NB4 (cell line): ENCODE measurements at regions not wholly inside any gene's neighbourhood (a gene's known extent, or its start where the extent isn't known, plus 50 kb on each side); places are given as distances from the start of the nearest gene placed in this dataset.

Source experiments
- DNase-seq: peaks from one replicate; pipeline ENCODE4 v3.0.0; 2010; ENCODE audit warnings: low read depth
- H3K4me3 ChIP-seq: one replicate; pipeline ENCODE4 v1.5.1; 2011; ENCODE audit warnings: mild to moderate bottlenecking, low read depth, low read length, moderate library complexity
- CTCF ChIP-seq: IDR thresholded peaks from one replicate; pipeline ENCODE4 v1.5.1; 2012; ENCODE audit warnings: low read depth, low read length
- MAX ChIP-seq: IDR thresholded peaks from 2 replicates; pipeline ENCODE4 v1.6.1; 2011; ENCODE audit warnings: low read depth, low read length
- MYC ChIP-seq: IDR thresholded peaks from 2 replicates; pipeline ENCODE4 v1.6.1; 2011; ENCODE audit warnings: low read depth, low read length
- POLR2A ChIP-seq: IDR thresholded peaks from 2 replicates; pipeline ENCODE4 v1.6.1; 2011; ENCODE audit warnings: mild to moderate bottlenecking; ENCODE audit not compliant: insufficient read length; ENCODE audit errors: extremely low read depth

- TF ChIP-seq MAX (no peak), POLR2A (no peak)
- no peak overlapping the region for H3K4me3 ChIP-seq
- no peak for DNase-seq
Measured at GRCh38 chr9:91053824-91054223, 252.2 kb downstream of the SYK start.

GRCh38 chr9:91055845-91056244 is 254.2 kb downstream of the SYK start:
- DNase-seq, result no peak
- no peak overlapping the region for H3K4me3 ChIP-seq
- TF ChIP-seq MAX (no peak), POLR2A (no peak), CTCF (no peak), MYC (no peak)

- TF ChIP-seq MYC (no peak), CTCF (no peak), POLR2A (no peak), MAX (no peak)
- DNase-seq, result no peak
Measured at GRCh38 chr9:91056486-91056885, 254.9 kb downstream of the SYK start.

GRCh38 chr9:91056917-91057316 is 255.3 kb downstream of the SYK start:
- no peak for TF ChIP-seq POLR2A
- no peak for TF ChIP-seq MYC
- TF ChIP-seq CTCF, result no peak
- TF ChIP-seq MAX, result no peak
- DNase-seq, result no peak

More at GRCh38 chr9:91056486-91056885, 254.9 kb downstream of the SYK start:
- H3K4me3 ChIP-seq, result no peak overlapping the region

GRCh38 chr9:91059713-91060112 is 258.1 kb downstream of the SYK start:
- no peak for DNase-seq
- TF ChIP-seq MYC (no peak), MAX (no peak), CTCF (no peak), POLR2A (no peak)
- no peak overlapping the region for H3K4me3 ChIP-seq

More at GRCh38 chr9:91056917-91057316, 255.3 kb downstream of the SYK start:
- H3K4me3 ChIP-seq, result no peak overlapping the region

GRCh38 chr9:91060520-91061343 is 259.1 kb downstream of the SYK start:
- H3K4me3 ChIP-seq, result no peak overlapping the region
- no peak for TF ChIP-seq MAX
- TF ChIP-seq CTCF, result no peak
- TF ChIP-seq POLR2A, result no peak
- no peak for TF ChIP-seq MYC
- peak; percentile 18 for DNase-seq
